CD4-positive, alpha-beta T cell (primary cell): ENCODE measurements at regions not wholly inside any gene's neighbourhood (a gene's known extent, or its start where the extent isn't known, plus 50 kb on each side); places are given as distances from the start of the nearest gene placed in this dataset.

Experiments used
- ATAC-seq: fragments of 200-7000 bp; cut with Tn5 transposase; one replicate; pipeline ENCODE4 v1.10.0; 2022; ENCODE audit warnings: mild to moderate bottlenecking; ENCODE audit not compliant: poor library complexity
- CTCF ChIA-PET: fragments of 350-600 bp; sonication (Branson Sonifier 250); formaldehyde crosslinking; loops from one replicate; lab custom pipeline; 2021; ENCODE audit warnings: antibody characterized with exemption, inconsistent platforms; lab: Charles Lee
- POLR2A ChIA-PET: fragments of 350-600 bp; sonication (Branson Sonifier 250); formaldehyde crosslinking; loops from one replicate; lab custom pipeline; 2021; ENCODE audit warnings: antibody characterized with exemption, inconsistent platforms; lab: Charles Lee
- DNase-seq, 14 experiments: peaks; one replicate each; pipeline ENCODE4 v3.0.0-alpha.2; 2013 to 2020; ENCODE audit warnings: mixed read lengths in 2 of 14
- H3K27ac ChIP-seq, 2 donors: one replicate each; pipeline versions ENCODE4 v1.5.1 to v1.7.0; 2013; ENCODE audit warnings: low read length in 2 of 2, low read depth in 1 of 2, mild to moderate bottlenecking in 1 of 2
- H3K27me3 ChIP-seq, 2 experiments: 1 replicate in 1 of 2; 2 replicates in 1 of 2; pipeline versions ENCODE4 v1.6.1 to v1.7.0; 2013; ENCODE audit warnings: low read length in 2 of 2, control low read depth in 1 of 2, mild to moderate bottlenecking in 1 of 2, moderate library complexity in 1 of 2; ENCODE audit not compliant: insufficient read depth in 2 of 2, control insufficient read depth in 1 of 2
- H3K36me3 ChIP-seq: one replicate; pipeline ENCODE4 v1.6.1; 2013; ENCODE audit warnings: low read length, control low read depth; ENCODE audit not compliant: insufficient read depth
- H3K4me1 ChIP-seq: one replicate; pipeline ENCODE4 v1.6.1; 2013; ENCODE audit warnings: low read length, control low read depth; ENCODE audit not compliant: insufficient read depth
- H3K4me3 ChIP-seq: one replicate; pipeline ENCODE4 v1.5.1; 2013; ENCODE audit warnings: mild to moderate bottlenecking, low read length, moderate library complexity
- H3K9me3 ChIP-seq, 2 experiments: 1 replicate in 1 of 2; 2 replicates in 1 of 2; pipeline versions ENCODE4 v1.6.1 to v1.7.0; 2013; ENCODE audit warnings: low read length in 2 of 2, mild to moderate bottlenecking in 2 of 2, control low read depth in 1 of 2, moderate library complexity in 1 of 2; ENCODE audit not compliant: control insufficient read depth in 1 of 2, insufficient read depth in 1 of 2
- H3K27ac Mint-ChIP-seq: one replicate; pipeline ENCODE4 v1.8.0; 2020; ENCODE audit warnings: mixed read lengths
- H3K27me3 Mint-ChIP-seq: one replicate; pipeline ENCODE4 v1.8.0; 2021; ENCODE audit warnings: mixed read lengths
- H3K36me3 Mint-ChIP-seq: one replicate; pipeline ENCODE4 v1.8.0; 2021; ENCODE audit warnings: low read depth, mixed read lengths
- H3K4me1 Mint-ChIP-seq: one replicate; pipeline ENCODE4 v1.8.0; 2021; ENCODE audit warnings: low read depth, mixed read lengths
- H3K4me3 Mint-ChIP-seq: one replicate; pipeline ENCODE4 v1.8.0; 2020; ENCODE audit warnings: mild to moderate bottlenecking, mixed read lengths
- H3K9me3 Mint-ChIP-seq: one replicate; pipeline ENCODE4 v1.8.0; 2020; ENCODE audit warnings: mixed read lengths
- intact Hi-C, 2 experiments: fragments of 100-400 bp; cut with DNase I in 1 of 2; cut with micrococcal nuclease in 1 of 2; formaldehyde crosslinking; loops; one replicate each; pipeline versions ENCODE4 v1.15.1 to v1.9.0; 2023 to 2025; cut with DNase I, micrococcal nuclease
- TF ChIP-seq, protein P1 (sequence below): fragments of 200-600 bp; IDR thresholded peaks from one replicate; pipeline ENCODE4 v1.8.0; 2022; ENCODE audit warnings: antibody characterized with exemption, mild to moderate bottlenecking

DNA sequence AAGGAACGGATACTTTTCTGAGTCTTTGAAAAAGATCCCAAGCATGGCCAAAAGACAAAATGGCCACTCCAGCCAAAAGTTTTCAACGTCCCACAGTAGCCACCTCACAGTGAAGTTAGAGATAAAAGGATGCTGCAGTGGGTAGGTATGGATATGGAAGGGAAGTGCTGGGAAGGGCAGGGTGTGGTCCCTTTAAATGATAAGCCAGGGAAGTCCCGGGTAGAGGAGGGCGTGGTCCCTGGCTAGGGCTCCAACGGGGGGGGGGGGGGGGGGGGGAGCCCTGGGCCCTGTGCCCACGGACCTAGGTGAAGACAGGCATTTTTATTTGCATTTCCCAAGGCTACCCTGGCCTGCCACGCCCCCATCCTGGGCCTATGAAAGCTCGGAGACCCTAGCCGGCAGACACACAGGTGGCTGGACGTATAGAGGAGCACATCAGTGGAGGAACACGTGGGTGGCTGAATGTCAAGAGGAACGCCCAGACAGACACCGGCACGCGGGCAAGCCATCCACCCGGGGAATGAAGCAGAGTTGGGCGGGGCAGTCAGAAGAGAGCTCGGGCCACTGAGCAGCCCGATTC, 306.7 kb downstream of the NFIB start:
- H3K27ac Mint-ChIP-seq, result no peak overlapping the region
- no peaks in the 10 kb centered on the region for H3K4me1 ChIP-seq
- ATAC-seq (no peak), DNase-seq (no peak)
- no peak overlapping the region for H3K27ac ChIP-seq
- H3K4me3 ChIP-seq, result no peak overlapping the region
- ChIA-PET POLR2A (no interaction called here), CTCF (no interaction called here)
- H3K9me3 ChIP-seq, result peaks cover 0 to 4% of the 10 kb centered on the region in 2 experiments
- no peaks in the 10 kb centered on the region for H3K36me3 Mint-ChIP-seq
- H3K9me3 Mint-ChIP-seq, result peaks cover 10% of the 10 kb centered on the region
- TF ChIP-seq, protein P1, sequence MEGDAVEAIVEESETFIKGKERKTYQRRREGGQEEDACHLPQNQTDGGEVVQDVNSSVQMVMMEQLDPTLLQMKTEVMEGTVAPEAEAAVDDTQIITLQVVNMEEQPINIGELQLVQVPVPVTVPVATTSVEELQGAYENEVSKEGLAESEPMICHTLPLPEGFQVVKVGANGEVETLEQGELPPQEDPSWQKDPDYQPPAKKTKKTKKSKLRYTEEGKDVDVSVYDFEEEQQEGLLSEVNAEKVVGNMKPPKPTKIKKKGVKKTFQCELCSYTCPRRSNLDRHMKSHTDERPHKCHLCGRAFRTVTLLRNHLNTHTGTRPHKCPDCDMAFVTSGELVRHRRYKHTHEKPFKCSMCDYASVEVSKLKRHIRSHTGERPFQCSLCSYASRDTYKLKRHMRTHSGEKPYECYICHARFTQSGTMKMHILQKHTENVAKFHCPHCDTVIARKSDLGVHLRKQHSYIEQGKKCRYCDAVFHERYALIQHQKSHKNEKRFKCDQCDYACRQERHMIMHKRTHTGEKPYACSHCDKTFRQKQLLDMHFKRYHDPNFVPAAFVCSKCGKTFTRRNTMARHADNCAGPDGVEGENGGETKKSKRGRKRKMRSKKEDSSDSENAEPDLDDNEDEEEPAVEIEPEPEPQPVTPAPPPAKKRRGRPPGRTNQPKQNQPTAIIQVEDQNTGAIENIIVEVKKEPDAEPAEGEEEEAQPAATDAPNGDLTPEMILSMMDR, result no peak
- intact Hi-C loops, result no loop called here
- H3K4me1 Mint-ChIP-seq, result no peaks in the 10 kb centered on the region
- H3K36me3 ChIP-seq, result no peaks in the 10 kb centered on the region
- no peaks in the 10 kb centered on the region for H3K27me3 ChIP-seq
- H3K4me3 Mint-ChIP-seq, result no peak overlapping the region
- H3K27me3 Mint-ChIP-seq, result no peaks in the 10 kb centered on the region

DNA sequence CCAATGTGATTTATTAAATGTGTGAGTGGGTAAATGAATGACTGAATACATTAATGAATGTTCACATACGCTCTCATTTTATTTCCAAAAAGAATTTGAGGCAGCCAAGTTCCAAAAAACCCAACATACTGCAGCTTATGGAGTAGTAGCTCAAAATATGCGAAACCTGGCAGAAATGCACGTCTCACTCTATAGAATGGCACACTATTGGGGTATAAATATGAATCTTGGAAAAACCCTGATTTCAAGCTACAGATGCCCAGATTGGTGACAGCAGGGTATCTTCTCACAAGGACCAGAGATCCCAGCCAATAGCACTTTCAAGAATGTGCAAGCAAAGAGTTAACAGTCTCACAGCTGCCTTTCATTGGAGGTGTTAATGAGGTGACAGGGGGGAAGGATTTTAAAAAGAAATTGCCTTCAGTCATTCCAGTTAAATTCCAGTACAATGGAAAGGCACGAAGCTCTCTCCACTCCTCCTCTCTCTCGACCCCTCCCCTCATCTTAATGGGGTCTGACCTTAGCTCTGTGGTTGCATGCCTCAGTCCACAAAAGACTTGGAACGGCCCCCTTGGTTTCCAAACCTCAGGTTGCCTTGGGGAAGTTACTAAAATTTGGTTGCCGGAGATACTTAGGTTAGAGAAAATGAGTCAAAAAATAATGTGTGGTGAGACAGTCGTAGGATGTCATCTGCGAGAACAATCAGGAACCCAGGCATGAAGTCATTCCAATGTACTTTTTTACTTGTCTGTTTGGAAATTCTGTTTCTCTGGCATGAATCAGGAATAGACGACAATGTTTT, 307.4 kb downstream of the NFIB start:
- Histone ChIP-seq H3K27me3 (no peaks in the 10 kb centered on the region), H3K4me3 (no peak overlapping the region), H3K36me3 (no peaks in the 10 kb centered on the region), H3K27ac (no peak overlapping the region), H3K9me3 (peaks cover 0 to 4% of the 10 kb centered on the region in 2 experiments), H3K4me1 (no peaks in the 10 kb centered on the region)
- Mint-ChIP-seq H3K9me3 (peaks cover 12% of the 10 kb centered on the region), H3K27me3 (no peaks in the 10 kb centered on the region), H3K4me3 (no peak overlapping the region), H3K36me3 (no peaks in the 10 kb centered on the region), H3K4me1 (no peaks in the 10 kb centered on the region), H3K27ac (no peak overlapping the region)
- ATAC-seq (no peak), DNase-seq (no peak)
- intact Hi-C loops, result no loop called here
- POLR2A ChIA-PET, result no interaction called here
- TF ChIP-seq, protein P1, result no peak
- CTCF ChIA-PET, result no interaction called here

DNA sequence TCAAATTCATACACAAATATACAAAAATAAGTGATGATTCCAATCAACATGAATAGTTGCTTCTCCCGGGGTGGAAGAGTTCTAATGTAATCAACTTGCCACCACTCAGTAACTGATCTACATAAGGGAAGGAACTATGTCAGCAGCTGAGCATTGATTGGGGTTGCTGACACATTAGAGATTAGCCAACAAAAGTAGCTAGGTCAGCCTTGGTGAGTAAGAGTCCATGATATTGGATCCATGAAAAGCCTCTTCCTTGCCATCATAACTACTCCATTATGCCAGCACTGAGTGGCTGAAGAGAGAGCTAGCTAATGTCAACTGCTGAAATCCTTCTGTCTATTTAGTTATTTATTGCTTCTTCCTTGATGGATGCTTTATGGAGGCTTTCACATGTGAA, 309.8 kb downstream of the NFIB start:
- intact Hi-C loops, result no loop called here
- POLR2A ChIA-PET, result no interaction called here
- H3K9me3 ChIP-seq, result peaks cover 0 to 4% of the 10 kb centered on the region in 2 experiments

More for the DNA sequence above, 309.8 kb downstream of the NFIB start:
- H3K4me1 ChIP-seq, result no peaks in the 10 kb centered on the region
- H3K27me3 ChIP-seq, result no peaks in the 10 kb centered on the region
- H3K27ac ChIP-seq, result no peak overlapping the region
- CTCF ChIA-PET, result no interaction called here
- Mint-ChIP-seq H3K36me3 (no peaks in the 10 kb centered on the region), H3K9me3 (peaks cover 12% of the 10 kb centered on the region), H3K27ac (no peak overlapping the region), H3K4me3 (no peak overlapping the region), H3K4me1 (no peaks in the 10 kb centered on the region), H3K27me3 (no peaks in the 10 kb centered on the region)
- no peak overlapping the region for H3K4me3 ChIP-seq
- DNase-seq (no peak), ATAC-seq (no peak)
- TF ChIP-seq, protein P1, result no peak
- H3K36me3 ChIP-seq, result no peaks in the 10 kb centered on the region
